SU-DHL-6 (cell line): ENCODE measurements at regions not wholly inside any gene's neighbourhood (a gene's known extent, or its start where the extent isn't known, plus 50 kb on each side); places are given as distances from the start of the nearest gene placed in this dataset.
"Not testable (repeated sequence)": the region's sequence is repeated elsewhere in the genome, so short reads cannot be mapped to it uniquely, and the experiment has no call there.

ENCODE experiments used
- H2AFZ ChIP-seq: fragments of 200-600 bp; sonication (generic); 2 replicates; pipeline ENCODE4 v1.6.1; 2014; ENCODE audit warnings: low read depth, mild to moderate bottlenecking, moderate library complexity, mixed read lengths, antibody characterized with exemption, low read length; ENCODE audit not compliant: severe bottlenecking
- H3F3A ChIP-seq: fragments of 200-600 bp; shearing (Covaris generic); 2 replicates; pipeline ENCODE4 v1.6.0; 2016; ENCODE audit warnings: antibody characterized with exemption, mild to moderate bottlenecking; ENCODE audit not compliant: insufficient read depth
- H3K27ac ChIP-seq: fragments of 200-600 bp; sonication (generic); 2 replicates; pipeline ENCODE4 v1.5.1; 2016; ENCODE audit warnings: low read depth, mild to moderate bottlenecking, low read length, moderate library complexity, mixed read lengths
- H3K27me3 ChIP-seq: fragments of 200-600 bp; sonication (generic), shearing (Covaris generic); 2 replicates; pipeline ENCODE4 v1.6.0; 2014; ENCODE audit warnings: mild to moderate bottlenecking, low read length
- H3K36me3 ChIP-seq: fragments of 200-600 bp; sonication (generic); 2 replicates; pipeline ENCODE4 v1.6.1; 2014; ENCODE audit warnings: mild to moderate bottlenecking, low read length, mixed read lengths
- H3K4me2 ChIP-seq: fragments of 300-600, 200-600 bp; shearing (Covaris generic), sonication (generic); 2 replicates; pipeline ENCODE4 v1.6.0; 2014; ENCODE audit warnings: low read length, low read depth, mild to moderate bottlenecking; ENCODE audit not compliant: poor library complexity, severe bottlenecking
- H3K4me3 ChIP-seq: fragments of 200-600 bp; sonication (generic); 2 replicates; pipeline ENCODE4 v1.5.1; 2014; ENCODE audit warnings: antibody characterized with exemption, low read length, mild to moderate bottlenecking, mixed read lengths; ENCODE audit not compliant: insufficient read depth, poor library complexity, severe bottlenecking
- H3K79me2 ChIP-seq: fragments of 200-600 bp; sonication (generic); 2 replicates; pipeline ENCODE4 v1.6.1; 2014; ENCODE audit warnings: mild to moderate bottlenecking, low read length, moderate library complexity; ENCODE audit not compliant: insufficient read depth
- H3K9ac ChIP-seq: fragments of 200-600 bp; sonication (generic); 2 replicates; pipeline ENCODE4 v1.7.0; 2014; ENCODE audit warnings: mild to moderate bottlenecking, low read length
- H3K9me2 ChIP-seq: fragments of 200-600 bp; sonication (generic); replicated peaks from 2 replicates; pipeline ENCODE4 v1.6.1; 2014; ENCODE audit warnings: low read length; ENCODE audit not compliant: insufficient read depth
- H3K9me3 ChIP-seq: fragments of 200-600 bp; sonication (generic); 2 replicates; pipeline ENCODE4 v1.6.1; 2014; ENCODE audit warnings: low read length, mixed read lengths; ENCODE audit not compliant: insufficient read depth
- H4K20me1 ChIP-seq: fragments of 200-600 bp; sonication (generic); 2 replicates; pipeline ENCODE4 v1.6.1; 2014; ENCODE audit warnings: low read depth, mild to moderate bottlenecking, antibody characterized with exemption, low read length, moderate library complexity, mixed read lengths
- CTCF ChIP-seq: fragments of 200-600 bp; sonication (generic); IDR thresholded peaks from one replicate; pipeline ENCODE4 v1.5.1; 2017; ENCODE audit warnings: antibody characterized with exemption, mild to moderate bottlenecking, low read length, moderate library complexity; ENCODE audit not compliant: insufficient read depth, poor library complexity, severe bottlenecking
- EZH2phosphoT487 ChIP-seq: fragments of 200-600 bp; sonication (generic), shearing (Covaris generic); conservative IDR thresholded peaks from 2 replicates; pipeline ENCODE4 v1.6.1; 2018; ENCODE audit warnings: mild to moderate bottlenecking, antibody characterized with exemption, low read length, moderate library complexity, mixed read lengths

- Histone ChIP-seq H3F3A (no peaks in the 10 kb centered on the region), H2AFZ (no peak overlapping the region), H3K27ac (no peak overlapping the region), H3K9me3 (no peaks in the 10 kb centered on the region), H3K36me3 (no peaks in the 10 kb centered on the region), H3K79me2 (no peaks in the 10 kb centered on the region), H3K4me2 (no peak overlapping the region), H4K20me1 (no peaks in the 10 kb centered on the region), H3K27me3 (no peaks in the 10 kb centered on the region), H3K4me3 (no peak overlapping the region), H3K9ac (no peak overlapping the region), H3K9me2 (no peaks in the 10 kb centered on the region)
- no peak for TF ChIP-seq CTCF
- TF ChIP-seq EZH2phosphoT487: no peak
Observed at GRCh38 chr18:34947711-34948125, 93.5 kb upstream of the MAPRE2 start.

- Histone ChIP-seq H4K20me1 (no peaks in the 10 kb centered on the region), H3K9me2 (no peaks in the 10 kb centered on the region), H3K9me3 (no peaks in the 10 kb centered on the region), H3K4me3 (no peak overlapping the region), H3K27ac (no peak overlapping the region), H3K79me2 (no peaks in the 10 kb centered on the region), H3K36me3 (no peaks in the 10 kb centered on the region), H3K4me2 (no peak overlapping the region), H3F3A (no peaks in the 10 kb centered on the region), H3K27me3 (no peaks in the 10 kb centered on the region), H3K9ac (no peak overlapping the region), H2AFZ (no peak overlapping the region)
- no peak for TF ChIP-seq EZH2phosphoT487
- TF ChIP-seq CTCF: no peak
Observed at GRCh38 chr18:34951625-34952379, 89.4 kb upstream of the MAPRE2 start.

GRCh38 chr18:34953212-34953611 is 88.0 kb upstream of the MAPRE2 start:
- no peaks in the 10 kb centered on the region for H3F3A ChIP-seq
- no peaks in the 10 kb centered on the region for H3K79me2 ChIP-seq
- no peaks in the 10 kb centered on the region for H3K9me3 ChIP-seq
- no peaks in the 10 kb centered on the region for H4K20me1 ChIP-seq
- TF ChIP-seq CTCF (no peak), EZH2phosphoT487 (no peak)
- H3K9me2 ChIP-seq: no peaks in the 10 kb centered on the region
- no peak overlapping the region for H2AFZ ChIP-seq
- no peaks in the 10 kb centered on the region for H3K27me3 ChIP-seq
- no peak overlapping the region for H3K9ac ChIP-seq
- H3K36me3 ChIP-seq: no peaks in the 10 kb centered on the region
- H3K27ac ChIP-seq: no peak overlapping the region
- H3K4me2 ChIP-seq: no peak overlapping the region
- H3K4me3 ChIP-seq: no peak overlapping the region

GRCh38 chr18:34955494-34955893 is 85.7 kb upstream of the MAPRE2 start:
- not testable (repeated sequence) for H4K20me1 ChIP-seq, H2AFZ ChIP-seq, H3K4me2 ChIP-seq, H3K27ac ChIP-seq, H3F3A ChIP-seq, H3K9ac ChIP-seq, H3K27me3 ChIP-seq, H3K9me2 ChIP-seq, H3K9me3 ChIP-seq, H3K4me3 ChIP-seq, H3K36me3 ChIP-seq, H3K79me2 ChIP-seq
